GM12878 (cell line): ENCODE measurements at regions not wholly inside any gene's neighbourhood (a gene's known extent, or its start where the extent isn't known, plus 50 kb on each side); places are given as distances from the start of the nearest gene placed in this dataset.

ENCODE experiments used
- ATAC-seq: fragments of 200-7000 bp; cut with Tn5 transposase; 3 replicates; pipeline ENCODE4 v1.9.1; 2020; ENCODE audit warnings: mild to moderate bottlenecking, moderate library complexity
- BruUV-seq: library from RNA; stranded (reverse); fragments of 400-500 nt; replicated peaks from 2 replicates; lab custom pipeline; 2021; lab: Mats Ljungman, UMichigan
- CTCF ChIA-PET: fragments of 300-600 bp; sonication (Branson Sonifier 250); formaldehyde crosslinking; extraction: SDS; loops from one replicate; lab custom pipeline; 2021; ENCODE audit warnings: inconsistent platforms; lab: Yijun Ruan, JAX
- POLR2A ChIA-PET: fragments of 350-600 bp; formaldehyde crosslinking; extraction: SDS; loops from one replicate; lab custom pipeline; 2021; ENCODE audit warnings: inconsistent platforms; lab: Charles Lee
- RAD21 ChIA-PET: fragments of 300-600 bp; sonication (Branson Sonifier 250); formaldehyde crosslinking; loops from one replicate; lab custom pipeline; 2023; ENCODE audit warnings: antibody characterized with exemption; ENCODE audit not compliant: unreplicated experiment; lab: Charles Lee
- SMC1A ChIA-PET: fragments of 300-600 bp; sonication (Branson Sonifier 250); formaldehyde crosslinking; loops from one replicate; lab custom pipeline; 2023; ENCODE audit not compliant: unreplicated experiment, uncharacterized antibody; lab: Charles Lee
- DNase-seq: peaks from one replicate; pipeline ENCODE4 v3.0.0-alpha.2; 2011; ENCODE audit warnings: low read depth, low spot score
- FAIRE-seq: peaks from 3 replicates; lab custom pipeline; 2011; peaks lifted over from hg19 to GRCh38; lab: Jason Lieb, UNC
- H2AFZ ChIP-seq: 2 replicates; pipeline ENCODE4 v1.6.0; 2011; ENCODE audit warnings: low read depth, low read length, control low read depth; ENCODE audit not compliant: control insufficient read depth
- H3K27ac ChIP-seq: 2 replicates; pipeline ENCODE4 v1.5.1; 2011; ENCODE audit warnings: control low read depth; ENCODE audit not compliant: control insufficient read depth, insufficient read depth
- H3K27me3 ChIP-seq, 2 experiments: replicated peaks in 1 of 2; 2 replicates each; pipeline versions ENCODE4 v1.6.0 to v1.6.1; 2011; ENCODE audit warnings: low read length in 1 of 2; ENCODE audit not compliant: control insufficient read depth in 2 of 2, insufficient read depth in 2 of 2
- H3K36me3 ChIP-seq, 2 experiments: 2 replicates each; pipeline ENCODE4 v1.5.1; 2011; ENCODE audit warnings: low read length in 1 of 2; ENCODE audit not compliant: control insufficient read depth in 2 of 2, insufficient read depth in 2 of 2
- H3K4me1 ChIP-seq: 2 replicates; pipeline ENCODE4 v1.6.1; 2011; ENCODE audit warnings: mild to moderate bottlenecking, low read length, moderate library complexity, mixed read lengths; ENCODE audit not compliant: control insufficient read depth, insufficient read depth
- H3K4me2 ChIP-seq: 2 replicates; pipeline ENCODE4 v1.6.0; 2011; ENCODE audit warnings: control low read depth; ENCODE audit not compliant: control insufficient read depth, insufficient read depth
- H3K4me3 ChIP-seq: fragments of 200-600 bp; sonication (generic); 2 replicates; pipeline ENCODE4 v1.5.1; 2016
- H3K79me2 ChIP-seq: 2 replicates; pipeline ENCODE4 v1.6.0; 2011; ENCODE audit warnings: low read length; ENCODE audit not compliant: control insufficient read depth, insufficient read depth
- H3K9ac ChIP-seq: 2 replicates; pipeline ENCODE4 v1.8.0; 2011; ENCODE audit warnings: low read length, control low read depth, mixed read lengths; ENCODE audit not compliant: control insufficient read depth, insufficient read depth
- H3K9me3 ChIP-seq: replicated peaks from 3 replicates; pipeline ENCODE4 v1.5.1; 2011; ENCODE audit warnings: mild to moderate bottlenecking, low read length; ENCODE audit not compliant: control insufficient read depth, insufficient read depth
- H4K20me1 ChIP-seq: 2 replicates; pipeline ENCODE4 v1.6.0; 2011; ENCODE audit not compliant: control insufficient read depth, insufficient read depth
- GABPA ChIP-seq: IDR thresholded peaks from 2 replicates; pipeline ENCODE4 v1.6.1; 2014; ENCODE audit warnings: antibody characterized with exemption, low read depth, mild to moderate bottlenecking, inconsistent platforms
- HDAC2 ChIP-seq: fragments of 200-600 bp; sonication (generic); IDR thresholded peaks from 2 replicates; pipeline ENCODE4 v1.6.1; 2017
- KLF5 ChIP-seq: fragments of 450-650 bp; IDR thresholded peaks from 2 replicates; pipeline ENCODE4 v1.6.1; 2014; ENCODE audit warnings: mild to moderate bottlenecking; ENCODE audit not compliant: partially characterized antibody
- SP1 ChIP-seq: IDR thresholded peaks from one replicate; pipeline ENCODE4 v1.6.1; 2011; ENCODE audit warnings: low read depth, low read length
- SRF ChIP-seq, 2 experiments: IDR thresholded peaks; 2 replicates each; pipeline ENCODE4 v1.6.1; 2011; ENCODE audit warnings: low read depth in 2 of 2, low read length in 2 of 2, mild to moderate bottlenecking in 1 of 2, moderate library complexity in 1 of 2
- TCF12 ChIP-seq: IDR thresholded peaks from 2 replicates; pipeline ENCODE4 v1.6.1; 2011; ENCODE audit warnings: low read depth, mild to moderate bottlenecking, low read length
- WGBS: methylation state at CpG from one replicate; pipeline ENCODE4 v1.1.6; 2016; ENCODE audit warnings: low lambda C conversion rate; ENCODE audit not compliant: insufficient replicate concordance, insufficient coverage; ENCODE audit errors: missing lambda C conversion rate; 5-methylcytosine and 5-hydroxymethylcytosine counted together
- in situ Hi-C: fragments of 300-500 bp; cut with MboI; formaldehyde crosslinking; loops from 9 replicates; pipeline ENCODE4 v1.14.3; 2018; ENCODE audit warnings: mixed read lengths
- intact Hi-C: fragments of 100-400 bp; cut with micrococcal nuclease; formaldehyde crosslinking; loops from one replicate; pipeline ENCODE4 v1.14.2; 2022; ENCODE audit not compliant: unreplicated experiment
- TF ChIP-seq, protein P1 (sequence below): IDR thresholded peaks from 2 replicates; pipeline ENCODE4 v1.6.1; 2012; ENCODE audit warnings: low read depth, low read length, improper control_type of control experiment
- TF ChIP-seq, protein P2 (sequence below): fragments of 450-650 bp; IDR thresholded peaks from 2 replicates; pipeline ENCODE4 v1.6.1; 2016; ENCODE audit warnings: mild to moderate bottlenecking
- TF ChIP-seq, protein P3 (sequence below): fragments of 450-650 bp; IDR thresholded peaks from 2 replicates; pipeline ENCODE4 v1.6.1; 2017; ENCODE audit warnings: low read depth, mild to moderate bottlenecking, moderate library complexity
- TF ChIP-seq, protein P4 (sequence below): fragments of 450-650 bp; formaldehyde crosslinking; IDR thresholded peaks from 2 replicates; pipeline ENCODE4 v1.4.0; 2020; ENCODE audit warnings: mild to moderate bottlenecking, moderate library complexity
- TF ChIP-seq, protein P5 (sequence below): fragments of 450-650 bp; IDR thresholded peaks from 2 replicates; pipeline ENCODE4 v1.6.1; 2018; ENCODE audit warnings: mild to moderate bottlenecking, low read depth, moderate library complexity; ENCODE audit not compliant: partially characterized antibody

DNA sequence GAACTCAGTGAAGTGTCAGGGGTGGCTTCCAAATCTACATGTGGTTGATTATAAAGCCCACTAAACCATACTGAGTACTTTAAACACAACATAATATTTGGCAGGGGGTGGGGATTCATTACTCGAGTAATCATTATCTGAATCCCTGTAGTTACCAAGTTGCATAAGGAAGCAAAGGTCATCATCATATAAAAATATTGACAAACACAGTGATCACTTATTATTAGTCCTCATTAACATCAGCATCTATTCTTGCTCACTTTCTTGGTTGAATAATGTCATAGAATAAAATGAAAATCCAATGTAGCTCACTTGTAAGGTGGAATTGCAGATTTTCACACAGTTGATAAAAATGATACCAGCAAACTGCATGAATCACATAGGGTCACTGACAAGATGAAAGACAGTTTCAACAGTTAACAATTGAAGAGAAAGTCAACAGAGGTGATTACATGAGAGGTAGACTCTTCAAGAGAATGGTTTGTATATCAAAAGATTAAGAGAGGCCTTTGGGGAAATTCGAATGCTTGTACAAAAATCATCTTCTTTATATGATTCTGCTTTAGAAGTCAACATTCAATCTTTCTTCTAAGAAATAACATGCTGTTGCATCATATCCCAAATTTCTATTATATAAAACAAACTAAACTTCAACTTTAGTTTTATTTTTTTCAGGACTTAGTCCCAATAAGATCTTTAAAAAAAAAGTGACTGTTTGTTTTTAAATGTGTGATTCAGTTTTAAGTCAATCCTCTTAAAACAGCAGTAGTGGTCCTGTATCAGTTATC lies 185.5 kb upstream of the KLF14 start:
- Histone ChIP-seq H3K27ac (no peak overlapping the region), H4K20me1 (no peaks in the 10 kb centered on the region; the same call in 1 of the 2 replicates), H3K4me3 (no peak overlapping the region), H3K4me2 (no peak overlapping the region), H3K27me3 (no peaks in the 10 kb centered on the region), H3K36me3 (peaks cover 23 to 30% of the 10 kb centered on the region in 2 experiments), H3K9ac (no peak overlapping the region), H3K4me1 (peaks cover 33% of the 10 kb centered on the region), H3K79me2 (peaks cover 82% of the 10 kb centered on the region), H2AFZ (no peak overlapping the region), H3K9me3 (no peaks in the 10 kb centered on the region)
- ChIA-PET SMC1A (interaction anchor here (0.7 to 1.0 kb wide), 2 partner anchors 9 to 27 kb away, joined by 3 to 4 read pairs; no protein-coding TSS in a partner anchor), CTCF (no interaction called here), POLR2A (interaction anchor here (0.7 kb wide), 1 partner anchor 17 kb away, joined by 10 read pairs; no protein-coding TSS in a partner anchor), RAD21 (no interaction called here)
- in situ Hi-C loops (no loop called here), intact Hi-C loops (no loop called here)
- BruUV-seq, result no TSS peak
- DNase-seq, result no peak
- ATAC-seq, result no peak
- WGBS, result 96% methylated on average over 2 of the region's 2 CpGs
- FAIRE-seq, result no peak
- TF ChIP-seq, protein P1, sequence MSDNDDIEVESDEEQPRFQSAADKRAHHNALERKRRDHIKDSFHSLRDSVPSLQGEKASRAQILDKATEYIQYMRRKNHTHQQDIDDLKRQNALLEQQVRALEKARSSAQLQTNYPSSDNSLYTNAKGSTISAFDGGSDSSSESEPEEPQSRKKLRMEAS, result no peak
- TF ChIP-seq, protein P2, sequence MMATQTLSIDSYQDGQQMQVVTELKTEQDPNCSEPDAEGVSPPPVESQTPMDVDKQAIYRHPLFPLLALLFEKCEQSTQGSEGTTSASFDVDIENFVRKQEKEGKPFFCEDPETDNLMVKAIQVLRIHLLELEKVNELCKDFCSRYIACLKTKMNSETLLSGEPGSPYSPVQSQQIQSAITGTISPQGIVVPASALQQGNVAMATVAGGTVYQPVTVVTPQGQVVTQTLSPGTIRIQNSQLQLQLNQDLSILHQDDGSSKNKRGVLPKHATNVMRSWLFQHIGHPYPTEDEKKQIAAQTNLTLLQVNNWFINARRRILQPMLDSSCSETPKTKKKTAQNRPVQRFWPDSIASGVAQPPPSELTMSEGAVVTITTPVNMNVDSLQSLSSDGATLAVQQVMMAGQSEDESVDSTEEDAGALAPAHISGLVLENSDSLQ, result no peak
- no peak for TF ChIP-seq HDAC2
- TF ChIP-seq, protein P3, sequence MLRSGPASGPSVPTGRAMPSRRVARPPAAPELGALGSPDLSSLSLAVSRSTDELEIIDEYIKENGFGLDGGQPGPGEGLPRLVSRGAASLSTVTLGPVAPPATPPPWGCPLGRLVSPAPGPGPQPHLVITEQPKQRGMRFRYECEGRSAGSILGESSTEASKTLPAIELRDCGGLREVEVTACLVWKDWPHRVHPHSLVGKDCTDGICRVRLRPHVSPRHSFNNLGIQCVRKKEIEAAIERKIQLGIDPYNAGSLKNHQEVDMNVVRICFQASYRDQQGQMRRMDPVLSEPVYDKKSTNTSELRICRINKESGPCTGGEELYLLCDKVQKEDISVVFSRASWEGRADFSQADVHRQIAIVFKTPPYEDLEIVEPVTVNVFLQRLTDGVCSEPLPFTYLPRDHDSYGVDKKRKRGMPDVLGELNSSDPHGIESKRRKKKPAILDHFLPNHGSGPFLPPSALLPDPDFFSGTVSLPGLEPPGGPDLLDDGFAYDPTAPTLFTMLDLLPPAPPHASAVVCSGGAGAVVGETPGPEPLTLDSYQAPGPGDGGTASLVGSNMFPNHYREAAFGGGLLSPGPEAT, result no peak
- TF ChIP-seq SP1, result no peak
- TF ChIP-seq, protein P4, sequence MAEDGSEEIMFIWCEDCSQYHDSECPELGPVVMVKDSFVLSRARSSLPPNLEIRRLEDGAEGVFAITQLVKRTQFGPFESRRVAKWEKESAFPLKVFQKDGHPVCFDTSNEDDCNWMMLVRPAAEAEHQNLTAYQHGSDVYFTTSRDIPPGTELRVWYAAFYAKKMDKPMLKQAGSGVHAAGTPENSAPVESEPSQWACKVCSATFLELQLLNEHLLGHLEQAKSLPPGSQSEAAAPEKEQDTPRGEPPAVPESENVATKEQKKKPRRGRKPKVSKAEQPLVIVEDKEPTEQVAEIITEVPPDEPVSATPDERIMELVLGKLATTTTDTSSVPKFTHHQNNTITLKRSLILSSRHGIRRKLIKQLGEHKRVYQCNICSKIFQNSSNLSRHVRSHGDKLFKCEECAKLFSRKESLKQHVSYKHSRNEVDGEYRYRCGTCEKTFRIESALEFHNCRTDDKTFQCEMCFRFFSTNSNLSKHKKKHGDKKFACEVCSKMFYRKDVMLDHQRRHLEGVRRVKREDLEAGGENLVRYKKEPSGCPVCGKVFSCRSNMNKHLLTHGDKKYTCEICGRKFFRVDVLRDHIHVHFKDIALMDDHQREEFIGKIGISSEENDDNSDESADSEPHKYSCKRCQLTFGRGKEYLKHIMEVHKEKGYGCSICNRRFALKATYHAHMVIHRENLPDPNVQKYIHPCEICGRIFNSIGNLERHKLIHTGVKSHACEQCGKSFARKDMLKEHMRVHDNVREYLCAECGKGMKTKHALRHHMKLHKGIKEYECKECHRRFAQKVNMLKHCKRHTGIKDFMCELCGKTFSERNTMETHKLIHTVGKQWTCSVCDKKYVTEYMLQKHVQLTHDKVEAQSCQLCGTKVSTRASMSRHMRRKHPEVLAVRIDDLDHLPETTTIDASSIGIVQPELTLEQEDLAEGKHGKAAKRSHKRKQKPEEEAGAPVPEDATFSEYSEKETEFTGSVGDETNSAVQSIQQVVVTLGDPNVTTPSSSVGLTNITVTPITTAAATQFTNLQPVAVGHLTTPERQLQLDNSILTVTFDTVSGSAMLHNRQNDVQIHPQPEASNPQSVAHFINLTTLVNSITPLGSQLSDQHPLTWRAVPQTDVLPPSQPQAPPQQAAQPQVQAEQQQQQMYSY, result no peak
- no peak for TF ChIP-seq GABPA
- TF ChIP-seq, protein P5, sequence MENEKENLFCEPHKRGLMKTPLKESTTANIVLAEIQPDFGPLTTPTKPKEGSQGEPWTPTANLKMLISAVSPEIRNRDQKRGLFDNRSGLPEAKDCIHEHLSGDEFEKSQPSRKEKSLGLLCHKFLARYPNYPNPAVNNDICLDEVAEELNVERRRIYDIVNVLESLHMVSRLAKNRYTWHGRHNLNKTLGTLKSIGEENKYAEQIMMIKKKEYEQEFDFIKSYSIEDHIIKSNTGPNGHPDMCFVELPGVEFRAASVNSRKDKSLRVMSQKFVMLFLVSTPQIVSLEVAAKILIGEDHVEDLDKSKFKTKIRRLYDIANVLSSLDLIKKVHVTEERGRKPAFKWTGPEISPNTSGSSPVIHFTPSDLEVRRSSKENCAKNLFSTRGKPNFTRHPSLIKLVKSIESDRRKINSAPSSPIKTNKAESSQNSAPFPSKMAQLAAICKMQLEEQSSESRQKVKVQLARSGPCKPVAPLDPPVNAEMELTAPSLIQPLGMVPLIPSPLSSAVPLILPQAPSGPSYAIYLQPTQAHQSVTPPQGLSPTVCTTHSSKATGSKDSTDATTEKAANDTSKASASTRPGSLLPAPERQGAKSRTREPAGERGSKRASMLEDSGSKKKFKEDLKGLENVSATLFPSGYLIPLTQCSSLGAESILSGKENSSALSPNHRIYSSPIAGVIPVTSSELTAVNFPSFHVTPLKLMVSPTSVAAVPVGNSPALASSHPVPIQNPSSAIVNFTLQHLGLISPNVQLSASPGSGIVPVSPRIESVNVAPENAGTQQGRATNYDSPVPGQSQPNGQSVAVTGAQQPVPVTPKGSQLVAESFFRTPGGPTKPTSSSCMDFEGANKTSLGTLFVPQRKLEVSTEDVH, result no peak
- TF ChIP-seq TCF12, result no peak
- no peak for TF ChIP-seq KLF5
- TF ChIP-seq SRF (IDR thresholded peaks at IDR 0.05; ENCODE audit: low read depth in 2 of 2, low read length in 2 of 2), result no peak
